OCI-LY1 (cell line): ENCODE measurements at regions not wholly inside any gene's neighbourhood (a gene's known extent, or its start where the extent isn't known, plus 50 kb on each side); places are given as distances from the start of the nearest gene placed in this dataset.

Source experiments
- H2AFZ ChIP-seq: fragments of 200-600 bp; sonication (generic), shearing (Covaris generic); 2 replicates; pipeline ENCODE4 v1.6.0; 2014; ENCODE audit warnings: antibody characterized with exemption, mild to moderate bottlenecking, low read length
- H3F3A ChIP-seq: fragments of 200-600 bp; sonication (generic), shearing (Covaris generic); 2 replicates; pipeline ENCODE4 v1.6.0; 2014; ENCODE audit warnings: mild to moderate bottlenecking, antibody characterized with exemption, low read length, moderate library complexity; ENCODE audit not compliant: insufficient read depth
- H3K27ac ChIP-seq: fragments of 200-600 bp; sonication (generic); 2 replicates; pipeline ENCODE4 v1.5.1; 2014; ENCODE audit warnings: low read length, mixed run types, mild to moderate bottlenecking, low read depth; ENCODE audit not compliant: poor library complexity, severe bottlenecking
- H3K27me3 ChIP-seq: fragments of 200-600 bp; sonication (generic); 2 replicates; pipeline ENCODE4 v1.6.0; 2014; ENCODE audit warnings: antibody characterized with exemption, mild to moderate bottlenecking, low read length, moderate library complexity; ENCODE audit not compliant: insufficient read depth
- H3K36me3 ChIP-seq: fragments of 200-600 bp; sonication (generic); 2 replicates; pipeline ENCODE4 v1.6.1; 2014; ENCODE audit warnings: mild to moderate bottlenecking, antibody characterized with exemption, low read length, moderate library complexity, mixed read lengths; ENCODE audit not compliant: insufficient read depth
- H3K4me1 ChIP-seq: fragments of 200-600 bp; sonication (generic); 2 replicates; pipeline ENCODE4 v1.5.1; 2014; ENCODE audit warnings: mild to moderate bottlenecking, low read length, moderate library complexity; ENCODE audit not compliant: insufficient read depth, severe bottlenecking
- H3K4me2 ChIP-seq: fragments of 200-600 bp; sonication (generic), shearing (Covaris generic); 2 replicates; pipeline ENCODE4 v1.6.1; 2014; ENCODE audit warnings: low read length
- H3K4me3 ChIP-seq: fragments of 200-600 bp; sonication (generic); 2 replicates; pipeline ENCODE4 v1.5.1; 2014; ENCODE audit warnings: low read length, low read depth, mild to moderate bottlenecking, mixed read lengths; ENCODE audit not compliant: poor library complexity, severe bottlenecking
- H3K79me2 ChIP-seq: fragments of 200-600 bp; shearing (Covaris generic); 2 replicates; pipeline ENCODE4 v1.6.1; 2016; ENCODE audit warnings: mixed run types, low read length, mixed read lengths; ENCODE audit not compliant: insufficient read depth
- H3K9ac ChIP-seq: fragments of 200-600 bp; sonication (generic), shearing (Covaris generic); 2 replicates; pipeline ENCODE4 v1.6.1; 2014; ENCODE audit warnings: mild to moderate bottlenecking, low read length, mixed read lengths
- H3K9me2 ChIP-seq: fragments of 200-600 bp; sonication (generic), shearing (Covaris generic); 2 replicates; pipeline ENCODE4 v1.6.1; 2014; ENCODE audit warnings: low read depth, mild to moderate bottlenecking, low read length, mixed read lengths
- H3K9me3 ChIP-seq: fragments of 200-600 bp; shearing (Covaris generic); 2 replicates; pipeline ENCODE4 v1.6.1; 2014; ENCODE audit warnings: low read length, mixed read lengths
- H4K20me1 ChIP-seq: fragments of 200-600 bp; sonication (generic), shearing (Covaris generic); 2 replicates; pipeline ENCODE4 v1.6.0; 2016; ENCODE audit warnings: mild to moderate bottlenecking, low read length; ENCODE audit not compliant: insufficient read depth
- CTCF ChIP-seq: fragments of 200-600 bp; sonication (generic), shearing (Covaris generic); IDR thresholded peaks from 2 replicates; pipeline ENCODE4 v1.5.1; 2017; ENCODE audit warnings: mild to moderate bottlenecking, antibody characterized with exemption, low read length, moderate library complexity, mixed read lengths
- EZH2 ChIP-seq: fragments of 200-600 bp; sonication (generic), shearing (Covaris generic); IDR thresholded peaks from 2 replicates; pipeline ENCODE4 v1.8.0; 2017; ENCODE audit warnings: borderline replicate concordance, mixed run types, mild to moderate bottlenecking, antibody characterized with exemption, low read length, moderate library complexity, mixed read lengths

- Histone ChIP-seq H3K9me3 (no peaks in the 10 kb centered on the region), H3K9ac (no peak overlapping the region), H2AFZ (no peak overlapping the region)
Measured at GRCh38 chr20:17023806-17024205, 203.0 kb upstream of the PCSK2 start.

GRCh38 chr20:17024513-17025119 lies 202.2 kb upstream of the PCSK2 start:
- Histone ChIP-seq H3K9me3 (no peaks in the 10 kb centered on the region), H3K4me3 (no peak overlapping the region), H3K4me1 (no peaks in the 10 kb centered on the region), H3F3A (no peaks in the 10 kb centered on the region), H3K4me2 (no peak overlapping the region), H3K9me2 (no peaks in the 10 kb centered on the region), H3K79me2 (no peaks in the 10 kb centered on the region), H4K20me1 (no peaks in the 10 kb centered on the region), H3K36me3 (no peaks in the 10 kb centered on the region), H3K9ac (no peak overlapping the region), H2AFZ (no peak overlapping the region), H3K27ac (no peak overlapping the region), H3K27me3 (no peaks in the 10 kb centered on the region)
- TF ChIP-seq EZH2, result no peak
- TF ChIP-seq CTCF, result no peak

More at GRCh38 chr20:17023806-17024205, 203.0 kb upstream of the PCSK2 start:
- H3F3A ChIP-seq, result no peaks in the 10 kb centered on the region
- H4K20me1 ChIP-seq, result no peaks in the 10 kb centered on the region
- H3K4me3 ChIP-seq, result no peak overlapping the region
- no peaks in the 10 kb centered on the region for H3K79me2 ChIP-seq
- no peaks in the 10 kb centered on the region for H3K27me3 ChIP-seq
- TF ChIP-seq EZH2, result no peak
- no peak for TF ChIP-seq CTCF
- no peaks in the 10 kb centered on the region for H3K4me1 ChIP-seq
- no peaks in the 10 kb centered on the region for H3K9me2 ChIP-seq
- no peak overlapping the region for H3K27ac ChIP-seq
- H3K36me3 ChIP-seq, result no peaks in the 10 kb centered on the region
- no peak overlapping the region for H3K4me2 ChIP-seq

GRCh38 chr20:17026346-17026745 lies 200.5 kb upstream of the PCSK2 start:
- H3K79me2 ChIP-seq, result no peaks in the 10 kb centered on the region
- no peak overlapping the region for H2AFZ ChIP-seq
- H3K36me3 ChIP-seq, result no peaks in the 10 kb centered on the region
- TF ChIP-seq EZH2 (no peak), CTCF (no peak)
- no peak overlapping the region for H3K9ac ChIP-seq
- H3K27me3 ChIP-seq, result no peaks in the 10 kb centered on the region
- no peaks in the 10 kb centered on the region for H4K20me1 ChIP-seq
- H3K9me2 ChIP-seq, result no peaks in the 10 kb centered on the region
- no peak overlapping the region for H3K4me3 ChIP-seq
- no peak overlapping the region for H3K4me2 ChIP-seq
- H3K4me1 ChIP-seq, result no peaks in the 10 kb centered on the region
- no peaks in the 10 kb centered on the region for H3F3A ChIP-seq
- no peak overlapping the region for H3K27ac ChIP-seq
- no peaks in the 10 kb centered on the region for H3K9me3 ChIP-seq
